AG09319 (cell line): ENCODE measurements at regions not wholly inside any gene's neighbourhood (a gene's known extent, or its start where the extent isn't known, plus 50 kb on each side); places are given as distances from the start of the nearest gene placed in this dataset.

Experiments used
- DNase-seq: peaks from one replicate; pipeline ENCODE4 v3.0.0-alpha.2; 2010; ENCODE audit warnings: low read depth; ENCODE audit errors: extremely low read depth
- TF ChIP-seq, protein P1 (sequence below): IDR thresholded peaks from 2 replicates; pipeline ENCODE4 v1.5.1; 2011; ENCODE audit warnings: low read depth, mild to moderate bottlenecking, inconsistent platforms, low read length, moderate library complexity

- no peak for DNase-seq
- TF ChIP-seq, protein P1, sequence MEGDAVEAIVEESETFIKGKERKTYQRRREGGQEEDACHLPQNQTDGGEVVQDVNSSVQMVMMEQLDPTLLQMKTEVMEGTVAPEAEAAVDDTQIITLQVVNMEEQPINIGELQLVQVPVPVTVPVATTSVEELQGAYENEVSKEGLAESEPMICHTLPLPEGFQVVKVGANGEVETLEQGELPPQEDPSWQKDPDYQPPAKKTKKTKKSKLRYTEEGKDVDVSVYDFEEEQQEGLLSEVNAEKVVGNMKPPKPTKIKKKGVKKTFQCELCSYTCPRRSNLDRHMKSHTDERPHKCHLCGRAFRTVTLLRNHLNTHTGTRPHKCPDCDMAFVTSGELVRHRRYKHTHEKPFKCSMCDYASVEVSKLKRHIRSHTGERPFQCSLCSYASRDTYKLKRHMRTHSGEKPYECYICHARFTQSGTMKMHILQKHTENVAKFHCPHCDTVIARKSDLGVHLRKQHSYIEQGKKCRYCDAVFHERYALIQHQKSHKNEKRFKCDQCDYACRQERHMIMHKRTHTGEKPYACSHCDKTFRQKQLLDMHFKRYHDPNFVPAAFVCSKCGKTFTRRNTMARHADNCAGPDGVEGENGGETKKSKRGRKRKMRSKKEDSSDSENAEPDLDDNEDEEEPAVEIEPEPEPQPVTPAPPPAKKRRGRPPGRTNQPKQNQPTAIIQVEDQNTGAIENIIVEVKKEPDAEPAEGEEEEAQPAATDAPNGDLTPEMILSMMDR, result no peak
These were observed 1293.7 kb upstream of the FLRT2 start for GRCh38 chr14:84236290-84236689.

DNA sequence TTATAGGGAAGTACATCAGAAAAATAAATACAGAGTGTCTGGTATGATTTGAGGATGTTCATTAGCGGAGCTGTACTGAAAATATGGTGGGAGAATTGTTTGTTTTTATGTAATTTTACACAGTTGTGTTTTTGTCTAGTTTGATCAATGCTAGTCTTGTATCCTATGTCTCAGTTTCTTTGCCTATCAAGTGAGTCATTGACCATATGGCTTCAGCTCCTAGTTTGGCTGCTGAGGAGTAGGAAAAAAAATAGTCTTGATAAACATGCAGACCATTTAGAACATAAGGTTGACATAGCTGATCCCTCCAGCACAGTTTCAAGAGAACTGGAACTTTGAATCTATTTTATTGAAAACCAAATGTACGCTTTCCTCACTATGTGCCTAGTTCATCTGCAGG lies 1292.1 kb upstream of the FLRT2 start:
- TF ChIP-seq, protein P1, result no peak

DNA sequence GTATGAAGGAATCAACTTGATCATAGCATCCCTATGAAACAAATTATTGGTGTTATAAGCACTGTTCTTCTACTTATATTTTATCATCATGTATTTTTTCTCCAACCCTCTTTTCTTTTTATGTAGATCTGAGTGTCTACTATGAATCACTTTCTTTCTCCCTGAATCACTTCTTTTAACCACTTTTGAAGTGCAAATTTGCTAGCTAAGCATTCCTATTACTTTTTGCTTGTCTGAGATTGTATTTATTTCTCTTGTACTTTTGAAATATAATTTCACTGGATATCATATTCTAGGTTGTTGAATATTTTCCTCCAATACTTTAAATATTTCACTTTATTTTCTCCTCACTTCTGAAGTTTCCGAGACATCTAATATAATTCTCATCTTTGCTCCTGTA lies 1282.3 kb upstream of the FLRT2 start:
- TF ChIP-seq, protein P1, result no peak
- DNase-seq, result no peak

More for the DNA sequence above, 1292.1 kb upstream of the FLRT2 start:
- DNase-seq, result no peak

DNA sequence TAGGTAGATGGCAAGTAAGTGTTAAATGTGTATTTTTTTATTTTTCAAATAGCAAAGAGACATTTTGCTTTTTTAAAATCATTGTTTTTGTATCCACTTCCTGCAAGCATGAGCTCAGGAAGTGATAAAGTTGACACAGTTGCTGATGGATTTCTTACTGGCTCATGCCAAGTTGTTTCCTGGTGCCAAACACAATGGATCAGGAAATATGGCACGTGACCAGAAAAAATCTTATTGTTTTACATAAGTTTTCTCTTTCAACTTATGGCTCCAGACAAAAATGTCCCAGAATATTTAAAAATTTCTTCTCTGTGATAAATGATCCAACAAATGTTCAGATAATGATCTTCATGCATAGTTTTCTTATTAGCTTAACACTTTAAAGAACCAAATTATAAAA lies 1279.1 kb upstream of the FLRT2 start:
- TF ChIP-seq, protein P1, result no peak
- DNase-seq, result no peak

DNA sequence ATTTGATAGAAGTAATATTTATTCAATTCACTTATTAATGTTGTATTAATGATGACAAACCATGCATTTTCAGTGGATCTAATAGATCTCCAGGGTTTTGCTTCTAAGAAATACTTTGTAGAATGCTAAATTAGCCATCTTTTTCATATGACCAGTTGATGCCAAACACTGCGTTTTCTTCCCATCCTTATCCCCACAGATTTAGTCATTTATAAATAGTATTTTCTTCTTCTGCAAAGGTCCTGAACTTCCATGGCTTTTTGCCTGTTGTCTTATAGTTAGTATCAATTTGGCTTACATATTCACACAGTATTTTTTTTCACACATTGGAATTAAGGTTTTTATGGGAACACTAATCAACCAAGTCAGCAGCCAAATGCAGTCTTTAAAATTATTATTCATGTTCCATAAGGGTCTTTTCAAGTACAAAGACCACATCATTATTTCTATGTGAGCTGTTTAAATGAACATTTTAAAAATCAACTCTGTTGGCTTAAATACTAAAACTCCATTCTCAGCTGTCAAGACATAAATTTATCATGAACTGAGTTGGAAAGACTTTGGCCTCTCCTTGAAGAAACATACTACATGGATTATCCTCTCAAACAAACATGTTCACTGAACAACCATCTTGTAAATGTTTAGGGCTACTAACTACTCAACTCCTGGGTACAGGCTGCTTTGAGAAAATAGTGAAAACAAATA lies 1278.4 kb upstream of the FLRT2 start:
- TF ChIP-seq, protein P1, result no peak
- DNase-seq, result no peak

DNA sequence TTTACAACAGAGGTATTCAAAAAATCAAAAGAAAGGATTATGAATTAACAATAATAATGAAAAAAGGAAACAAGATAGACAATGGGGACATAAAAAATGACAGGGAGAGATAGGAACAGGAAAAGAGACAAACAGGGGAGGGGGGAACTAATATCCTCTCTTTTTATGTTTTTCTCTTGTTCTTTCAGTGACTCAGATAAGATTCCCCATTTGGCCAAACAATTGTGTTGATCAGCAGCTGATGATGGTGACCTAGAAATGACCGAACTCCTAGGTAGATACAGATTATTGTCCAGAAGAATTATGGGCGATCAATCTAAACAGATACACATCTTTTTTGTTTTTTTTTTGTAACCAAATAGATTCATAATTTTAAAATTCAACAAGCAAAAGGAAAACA lies 1277.2 kb upstream of the FLRT2 start:
- TF ChIP-seq, protein P1, result no peak
- DNase-seq, result no peak

DNA sequence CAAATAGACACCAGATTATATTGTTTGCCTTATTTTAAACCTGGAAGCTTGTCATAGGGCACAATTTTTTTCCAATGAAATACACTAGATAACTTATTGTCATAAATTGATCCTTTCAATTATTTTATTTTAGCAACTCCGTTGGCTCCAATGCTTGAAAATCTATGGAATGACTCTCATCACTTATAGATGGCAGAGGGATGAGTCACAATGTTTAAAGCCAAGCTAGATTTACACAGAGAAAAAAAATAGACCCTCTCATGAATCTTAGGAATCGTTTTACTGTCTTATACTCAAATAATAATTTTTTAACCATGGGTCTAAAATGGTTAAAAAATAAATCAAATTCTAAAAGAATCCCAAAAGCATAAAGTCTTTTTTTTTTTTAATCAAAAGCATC lies 1276.6 kb upstream of the FLRT2 start:
- no peak for DNase-seq
- TF ChIP-seq, protein P1, result no peak
